Fibroblast of skin of left quadriceps (primary cell): ENCODE measurements at regions not wholly inside any gene's neighbourhood (a gene's known extent, or its start where the extent isn't known, plus 50 kb on each side); places are given as distances from the start of the nearest gene placed in this dataset.
"Not testable (repeated sequence)": the region's sequence is repeated elsewhere in the genome, so short reads cannot be mapped to it uniquely, and the experiment has no call there.

Experiments
- DNase-seq, 2 experiments: peaks; one replicate each; pipeline ENCODE4 v3.0.0-alpha.2; 2013; ENCODE audit warnings: low read depth in 2 of 2

DNA sequence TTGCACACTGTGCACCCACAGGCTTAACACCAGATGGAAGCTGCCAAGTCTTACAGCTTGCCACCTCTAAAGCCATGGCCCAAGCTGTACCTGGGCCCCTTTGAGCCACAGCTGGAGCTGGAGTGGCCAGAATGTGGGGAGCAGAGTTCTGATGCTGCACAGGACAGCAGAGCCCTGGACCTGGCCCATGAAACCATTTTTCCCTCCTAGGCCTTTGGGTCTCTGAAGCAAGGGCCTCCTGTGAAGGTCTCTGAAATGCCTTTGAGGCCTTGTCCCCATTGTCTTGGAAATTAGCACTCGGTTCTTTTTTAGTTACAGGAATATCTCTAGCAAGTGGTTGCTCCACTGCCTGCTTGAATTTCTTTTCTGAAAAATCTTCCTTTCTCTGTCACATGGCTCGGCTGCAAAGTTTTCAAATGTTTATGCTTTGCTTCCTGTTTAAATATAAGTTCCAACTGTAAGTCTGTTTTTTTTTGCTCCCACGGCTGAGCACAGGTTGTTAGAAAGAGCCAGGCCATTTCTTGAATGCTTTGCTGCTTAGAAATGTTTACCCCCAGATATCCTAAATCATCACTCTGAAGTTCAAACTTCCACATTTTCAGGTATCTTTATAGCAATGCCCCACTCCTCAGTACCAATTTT, 156.8 kb upstream of the GORAB start:
- no peak for DNase-seq

DNA sequence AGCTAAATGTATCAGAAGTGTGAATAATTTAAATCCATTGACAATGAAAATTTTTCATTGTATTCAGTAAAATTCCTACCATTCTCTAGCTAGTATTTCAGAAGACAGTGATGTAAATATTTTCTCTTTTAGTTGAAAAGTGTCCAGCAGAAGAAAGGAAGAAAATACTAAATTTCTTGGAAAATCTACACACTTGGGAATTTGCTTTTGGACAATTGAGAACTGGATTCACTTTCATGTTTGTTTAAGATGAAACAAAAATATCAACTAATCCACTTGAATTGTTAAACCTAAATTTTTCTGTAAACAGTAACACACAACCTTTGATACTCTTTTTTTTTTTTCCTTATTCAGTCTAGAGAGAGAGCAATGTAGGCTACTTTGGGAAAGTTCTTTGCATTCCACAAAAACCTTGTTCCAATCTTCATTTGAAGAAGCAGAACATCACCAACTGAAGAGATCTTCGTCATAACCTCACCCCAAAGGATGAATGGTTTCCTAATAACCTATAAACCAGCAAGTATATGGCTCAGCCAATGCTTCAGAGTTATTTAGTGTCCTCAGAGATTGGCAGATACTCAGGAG, 155.1 kb upstream of the GORAB start:
- no peak for DNase-seq

DNA sequence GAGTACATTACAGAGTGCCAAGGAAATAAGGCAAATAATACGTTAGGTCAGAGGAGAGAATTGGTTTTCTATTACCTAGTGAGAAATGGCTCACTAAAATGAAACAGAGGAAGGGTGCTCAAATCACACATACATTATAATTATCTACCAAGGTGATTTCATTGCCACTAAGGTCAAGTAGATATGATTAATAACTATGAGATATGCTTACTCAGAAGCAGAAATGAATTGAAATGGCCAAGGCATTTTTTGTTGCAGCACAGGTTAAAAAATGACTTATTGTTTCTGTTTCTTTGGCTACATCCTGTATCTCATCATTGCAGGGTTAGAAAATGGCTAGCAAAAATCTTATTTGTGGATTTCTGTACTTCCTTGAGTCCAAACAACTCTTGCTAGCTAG, 154.5 kb upstream of the GORAB start:
- no peak for DNase-seq

DNA sequence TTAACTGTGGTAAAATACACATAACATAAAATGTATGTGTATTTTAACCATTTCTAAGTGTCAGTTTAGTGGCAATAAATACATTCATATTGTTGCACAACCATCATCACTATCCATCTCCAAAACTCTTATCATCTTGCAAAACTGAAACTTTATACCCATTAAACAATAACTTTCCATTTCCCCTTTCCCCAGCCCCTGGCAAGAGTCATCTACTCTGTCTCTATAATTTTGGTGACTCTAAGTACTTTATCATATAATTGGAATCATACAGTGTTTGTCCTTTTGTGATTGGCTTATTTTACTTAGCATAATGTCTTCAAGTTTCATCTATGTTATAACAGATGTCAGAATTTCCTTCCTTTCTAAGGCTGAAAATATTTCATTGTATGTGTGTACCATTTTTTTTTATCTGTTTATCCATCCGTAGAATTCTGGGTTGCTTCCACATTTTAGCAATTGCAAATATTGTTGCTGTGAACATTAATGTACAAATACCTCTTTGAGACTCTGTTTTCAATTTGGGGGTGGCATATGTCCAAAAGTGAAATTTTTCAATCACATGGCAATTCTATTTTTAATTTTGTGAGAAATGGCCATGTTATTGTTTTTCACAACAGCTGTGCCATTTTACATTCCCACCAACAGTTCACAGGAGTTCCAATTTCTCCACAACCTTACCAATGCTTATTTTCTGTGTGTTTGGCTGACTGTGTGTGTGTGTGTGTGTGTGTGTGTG, 153.9 kb upstream of the GORAB start:
- peak; percentile 20 to 27 for DNase-seq

DNA sequence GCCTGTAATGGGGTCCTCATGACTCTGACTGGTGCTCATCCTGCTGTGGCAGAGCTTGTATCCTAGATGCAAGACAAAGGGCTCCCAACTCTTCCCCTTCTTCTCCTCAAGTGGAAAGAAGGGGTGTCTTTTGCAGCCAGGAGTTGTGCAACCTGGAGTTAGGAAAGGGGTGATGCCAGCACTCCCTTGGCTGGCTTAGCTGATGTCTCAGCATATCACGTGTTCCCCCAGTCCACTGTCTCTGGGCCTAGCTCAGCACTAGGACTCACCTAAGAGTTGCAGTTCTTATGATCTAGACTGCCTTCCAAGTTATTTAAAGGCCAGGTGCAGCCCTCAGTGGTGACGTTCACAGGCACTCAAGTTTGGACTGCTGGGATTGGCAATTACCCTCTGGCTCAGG, 146.2 kb upstream of the GORAB start:
- no peak for DNase-seq

DNA sequence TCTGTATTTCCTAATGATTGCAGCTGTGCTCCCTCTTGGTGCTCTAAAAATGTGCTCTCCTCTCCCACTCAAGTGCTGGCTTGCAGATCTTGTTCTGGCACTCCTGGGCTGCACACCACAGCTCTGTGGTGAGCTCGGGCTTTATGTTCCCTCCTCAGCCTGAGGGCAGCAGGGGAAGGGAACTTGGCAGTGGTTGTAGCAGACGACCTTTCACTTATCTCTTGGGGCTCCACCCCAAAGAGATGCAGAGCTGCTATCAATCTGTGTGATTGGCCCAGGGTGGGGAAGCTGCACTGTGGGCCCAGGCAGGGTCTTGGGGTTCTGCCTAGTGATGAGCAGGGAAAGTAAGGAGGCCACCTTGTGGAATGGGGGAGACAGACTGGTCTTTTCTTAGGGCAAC, 143.5 kb upstream of the GORAB start:
- DNase-seq, result no peak

DNA sequence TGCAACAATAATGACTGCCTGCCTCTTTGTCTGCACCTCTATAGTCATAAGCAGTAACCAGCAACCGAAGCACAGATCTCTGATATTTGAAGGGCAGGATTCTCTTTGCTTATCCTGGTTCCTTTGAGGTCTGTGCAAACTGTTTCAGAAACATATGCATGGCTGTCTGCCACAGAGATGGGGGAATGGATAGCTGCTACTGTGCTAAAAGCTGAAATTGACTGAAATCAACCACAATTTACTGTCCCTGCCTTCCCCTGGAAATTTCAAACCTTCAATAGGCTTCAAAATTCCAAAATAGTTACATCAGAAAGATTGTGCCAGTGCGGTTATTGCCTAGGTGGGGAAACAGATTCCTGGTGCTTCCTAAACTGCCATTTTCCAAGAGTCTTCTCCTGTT, 136.8 kb upstream of the GORAB start:
- peak; percentile 76 for DNase-seq

DNA sequence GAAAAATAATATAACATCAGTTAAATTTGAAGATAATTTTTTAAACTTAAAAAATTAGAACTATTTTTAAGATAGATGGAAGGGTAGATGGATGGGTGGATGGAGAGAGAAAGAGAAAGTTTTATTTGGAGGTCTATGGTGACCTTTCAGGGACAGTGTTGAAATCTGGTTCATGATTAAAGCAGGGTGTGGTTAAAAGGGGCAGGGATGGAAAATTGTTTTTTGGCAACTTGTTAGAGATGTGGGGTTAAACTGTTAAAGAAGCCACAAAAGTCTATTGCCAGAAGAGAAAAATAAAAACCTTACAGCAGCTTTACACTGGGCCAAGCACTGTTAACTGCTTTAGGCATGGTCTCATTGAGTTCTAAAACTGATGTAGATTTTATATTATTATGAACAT, 134.9 kb upstream of the GORAB start:
- no peak for DNase-seq

DNA sequence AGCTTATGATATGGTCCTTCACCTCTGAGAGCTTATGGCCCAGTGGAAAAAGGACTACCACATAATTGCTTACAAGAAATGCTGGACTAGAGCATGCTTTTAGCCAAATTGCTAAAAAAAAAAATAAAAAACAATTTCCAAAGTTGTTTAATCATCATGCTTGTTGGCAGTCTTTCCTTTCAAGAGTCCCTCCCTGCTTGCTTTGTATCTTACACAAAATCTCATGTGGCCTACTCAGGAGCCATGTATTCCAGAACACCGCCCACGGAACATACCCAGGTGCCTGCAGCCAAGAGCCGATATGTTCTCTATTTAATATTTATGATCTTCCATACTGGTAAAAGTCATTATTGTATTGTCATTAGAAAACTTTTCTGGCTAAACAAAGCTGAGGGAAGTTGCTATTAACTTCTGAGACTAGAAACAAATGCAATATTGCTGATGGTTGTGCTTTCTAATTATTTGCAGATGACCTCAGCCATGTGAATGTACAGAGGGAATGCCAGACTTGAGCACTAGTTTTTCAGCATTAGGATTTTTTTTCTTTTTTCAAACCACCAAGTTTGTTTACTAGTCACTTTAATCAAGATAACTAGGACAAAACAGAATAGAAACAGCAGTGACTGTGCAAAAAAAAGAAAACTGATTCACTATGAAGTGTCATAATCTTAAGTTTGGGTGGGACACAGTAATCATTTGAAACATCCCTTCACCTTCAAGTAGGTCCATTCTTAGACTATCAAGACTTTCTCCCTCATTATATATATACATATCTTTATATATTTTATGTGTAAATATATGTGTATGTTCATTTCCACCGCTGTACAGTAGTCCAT, 129.3 kb upstream of the GORAB start:
- no peak for DNase-seq

DNA sequence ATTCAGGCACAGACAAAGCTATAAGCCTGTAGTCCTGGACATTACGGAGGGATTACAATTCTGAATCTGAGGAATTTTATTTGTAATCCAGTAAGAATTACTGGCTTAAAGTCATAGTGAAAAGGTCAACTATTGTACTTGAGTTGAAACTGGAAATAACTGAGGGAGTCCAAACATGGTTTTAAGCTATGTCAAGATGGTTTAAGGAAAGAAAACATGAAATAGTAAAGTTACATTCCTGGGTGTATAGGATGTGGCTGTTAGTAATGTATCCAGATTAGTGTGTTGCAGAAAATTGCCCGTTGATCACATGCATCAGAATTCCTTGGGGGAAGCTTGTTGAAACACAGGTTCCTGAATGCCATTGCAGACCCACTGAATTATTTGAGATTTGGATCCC, 124.8 kb upstream of the GORAB start:
- peak; percentile 37 to 43 for DNase-seq

DNA sequence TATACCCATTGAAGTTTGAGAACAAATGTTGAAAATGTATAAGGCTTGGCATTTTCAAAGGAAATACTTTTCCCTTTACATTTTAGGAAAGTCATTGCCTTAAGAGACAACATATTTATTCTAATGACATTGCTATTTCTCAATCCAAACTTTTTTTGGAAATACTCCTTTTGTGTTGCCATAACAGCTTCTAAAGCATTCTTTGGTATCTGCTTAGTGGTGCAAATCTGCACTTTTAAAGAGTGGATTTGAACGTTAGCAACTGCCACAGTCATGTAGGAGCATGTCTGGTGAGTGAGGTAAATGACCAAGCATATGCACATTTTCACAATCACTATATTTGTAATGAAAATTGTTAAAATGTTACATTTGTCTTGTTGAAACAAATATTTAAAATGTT, 124.4 kb upstream of the GORAB start:
- DNase-seq, result peak in 1 of 2 experiments; percentile 20

DNA sequence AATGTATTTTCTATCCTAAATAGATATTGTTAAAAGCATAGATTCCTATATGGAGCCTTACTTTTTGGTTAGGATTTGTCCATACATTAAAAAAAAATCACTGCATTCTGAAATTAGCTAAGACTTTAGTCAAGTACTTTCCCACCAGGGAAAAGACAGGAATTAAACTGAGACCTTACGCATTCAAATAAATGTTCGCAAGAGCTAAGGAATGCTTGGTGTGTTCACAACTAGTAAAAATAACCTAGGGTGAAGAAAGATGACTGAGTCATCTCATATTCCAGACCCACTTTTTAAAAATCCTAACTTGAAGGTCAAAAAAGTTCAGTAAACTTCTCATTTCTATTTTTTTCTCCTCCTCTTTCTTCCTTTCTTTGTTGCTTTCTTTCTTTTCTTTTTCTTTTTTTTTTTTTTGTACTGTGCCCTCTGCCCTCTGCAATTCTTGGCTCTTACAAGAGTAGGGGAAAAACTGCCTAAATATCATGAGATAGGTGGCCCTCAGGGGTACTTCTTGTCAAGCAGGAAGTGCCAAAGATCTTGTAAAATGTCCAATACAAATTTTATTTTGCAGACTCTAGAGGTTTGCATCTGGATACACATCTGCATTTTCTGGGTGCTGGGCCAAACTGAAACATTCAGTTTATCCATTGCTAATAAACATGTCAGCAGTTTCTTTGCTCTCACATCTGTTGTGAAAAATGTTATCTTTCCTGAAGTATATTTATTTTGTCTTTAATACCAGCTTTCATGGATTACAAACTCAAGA, 121.4 kb upstream of the GORAB start:
- peak; percentile 94 to 95 for DNase-seq

DNA sequence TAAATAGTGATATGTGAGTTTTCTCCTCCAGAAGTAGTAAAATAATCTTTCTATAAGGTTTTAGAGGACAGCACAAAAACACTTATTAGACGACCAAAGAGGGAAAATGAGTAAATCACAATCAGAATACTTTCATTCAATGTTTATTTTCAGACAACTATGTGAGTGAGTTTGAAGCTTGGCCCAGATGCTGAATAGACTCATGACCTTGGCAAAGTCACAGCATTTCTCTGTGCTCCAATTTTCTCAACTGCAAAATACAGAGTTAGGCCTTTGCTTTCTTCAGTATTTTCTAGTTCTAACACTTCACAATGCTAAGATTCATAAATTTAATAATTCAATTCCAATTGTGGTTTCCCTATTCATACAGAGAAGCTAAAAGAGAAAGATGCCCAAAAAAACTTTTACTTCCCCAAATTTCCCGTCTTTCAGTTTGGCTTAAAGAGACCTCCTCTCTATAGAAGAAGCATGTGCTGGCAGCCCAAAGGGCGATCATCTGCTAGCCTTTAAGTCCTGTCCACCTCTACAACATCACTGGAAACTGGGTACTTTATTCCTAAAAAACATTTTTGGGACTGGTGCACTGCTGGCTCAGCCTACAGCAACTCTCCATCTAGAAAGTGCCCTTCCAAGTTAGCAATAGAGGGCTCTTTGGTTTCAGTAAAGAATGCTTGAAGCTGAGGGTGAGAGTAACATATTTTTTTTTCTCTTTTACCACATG, 116.8 kb upstream of the GORAB start:
- no peak for DNase-seq

DNA sequence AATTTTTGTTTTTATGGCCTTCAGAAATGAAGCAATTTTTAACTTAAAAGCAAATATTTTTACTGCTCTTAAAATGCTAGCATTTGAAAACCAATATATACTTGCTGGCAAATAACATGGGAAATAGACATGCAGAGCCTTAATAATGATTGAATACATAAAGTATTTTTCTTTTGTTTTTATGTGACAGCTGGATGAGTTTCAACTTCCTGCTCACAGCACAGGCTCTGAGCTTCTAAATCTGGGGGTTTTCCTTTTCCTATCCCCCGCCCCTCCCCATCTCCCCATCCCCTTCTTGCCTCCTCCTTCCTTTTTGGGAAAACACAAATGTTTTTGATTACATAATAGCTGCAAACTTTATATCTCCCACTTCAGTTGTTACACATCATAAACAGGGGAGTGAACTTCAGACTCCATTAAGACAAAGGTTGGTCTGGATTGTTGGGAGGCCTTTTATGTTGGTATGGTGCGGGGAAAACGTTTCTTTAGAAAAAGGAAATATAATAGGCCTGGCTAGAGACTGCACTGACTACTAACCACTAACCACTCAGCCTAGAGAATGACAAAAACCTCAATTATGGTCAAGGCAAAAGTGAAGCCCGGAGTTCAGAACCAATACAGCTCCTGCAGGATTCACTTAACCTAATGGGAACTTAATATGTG, 116.1 kb upstream of the GORAB start:
- peak; percentile 45 to 50 for DNase-seq

DNA sequence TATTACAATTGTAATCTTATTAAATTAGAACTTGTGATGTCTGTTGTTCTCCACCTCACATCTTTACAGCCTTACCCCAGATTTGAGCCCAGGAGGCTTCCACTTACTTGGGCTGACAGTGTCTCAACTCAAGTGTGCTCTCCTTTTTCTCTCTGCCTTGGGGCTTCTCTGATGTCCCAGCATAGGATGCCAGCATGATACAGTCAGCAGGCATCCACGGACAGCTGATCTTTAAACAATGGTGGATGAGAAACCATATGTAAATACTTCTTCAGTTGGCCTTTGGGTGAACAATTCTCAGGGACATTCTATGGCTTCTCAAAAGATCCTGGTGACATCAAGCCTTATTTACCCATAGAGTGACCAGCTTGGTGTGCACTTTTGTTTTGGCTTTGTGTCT, 107.6 kb upstream of the GORAB start:
- no peak for DNase-seq

DNA sequence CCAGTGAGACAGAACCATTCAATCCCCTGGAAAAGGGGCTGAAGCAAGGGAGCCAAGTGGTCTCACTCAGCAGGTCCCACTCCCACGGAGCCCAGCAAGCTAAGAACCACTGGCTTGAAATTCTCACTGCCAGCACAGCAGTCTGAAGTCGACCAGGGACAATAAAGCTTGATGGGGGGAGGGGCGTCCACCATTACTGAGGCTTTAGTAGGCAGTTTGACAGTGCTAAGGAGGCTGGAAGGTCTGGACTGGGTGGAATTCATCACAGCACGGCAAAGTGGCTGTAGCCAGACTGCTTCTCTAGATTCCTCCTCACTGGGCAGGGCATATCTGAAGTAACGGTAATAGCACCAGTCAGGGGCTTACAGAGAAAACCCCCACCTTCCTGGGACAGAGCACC, 105.4 kb upstream of the GORAB start:
- no peak for DNase-seq

DNA sequence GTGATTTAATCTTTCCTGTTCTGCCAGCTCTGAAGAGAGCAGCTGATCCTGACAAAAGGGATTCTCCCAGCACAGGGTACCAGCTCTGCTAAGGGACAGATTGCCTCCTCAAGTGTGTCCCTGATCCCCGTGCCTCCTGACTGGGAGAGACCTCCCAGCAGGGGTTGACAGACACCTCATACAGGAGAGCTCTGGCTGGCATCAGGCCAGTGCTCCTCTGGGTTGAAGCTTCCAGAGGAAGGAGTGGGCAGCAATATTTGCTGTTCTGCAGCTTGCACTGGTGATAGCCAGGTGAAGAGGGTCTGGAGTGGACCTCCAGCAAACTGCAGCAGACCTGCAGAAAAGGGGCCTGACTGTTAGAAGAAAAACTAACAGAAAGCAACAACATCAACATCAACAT, 105.0 kb upstream of the GORAB start:
- DNase-seq, result not testable (repeated sequence)

DNA sequence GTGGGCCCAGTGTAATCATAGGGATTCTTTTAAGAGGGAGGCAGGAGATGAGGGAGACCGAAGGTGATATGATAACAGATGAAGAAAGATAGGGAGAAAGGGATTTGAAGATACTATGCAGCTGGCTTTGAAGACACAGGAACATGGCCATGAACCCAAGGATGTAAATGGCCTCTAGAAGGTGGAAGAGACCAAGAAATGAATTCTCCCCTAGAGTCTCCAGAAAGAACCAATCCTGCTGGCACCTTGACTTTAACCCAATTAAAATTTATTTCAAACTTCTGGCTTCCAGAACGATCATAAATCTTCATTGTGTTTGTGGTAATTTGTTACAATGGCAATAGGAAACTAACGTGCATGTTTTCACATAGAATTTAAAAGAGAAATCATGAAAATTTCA, 95.0 kb upstream of the GORAB start:
- no peak for DNase-seq

DNA sequence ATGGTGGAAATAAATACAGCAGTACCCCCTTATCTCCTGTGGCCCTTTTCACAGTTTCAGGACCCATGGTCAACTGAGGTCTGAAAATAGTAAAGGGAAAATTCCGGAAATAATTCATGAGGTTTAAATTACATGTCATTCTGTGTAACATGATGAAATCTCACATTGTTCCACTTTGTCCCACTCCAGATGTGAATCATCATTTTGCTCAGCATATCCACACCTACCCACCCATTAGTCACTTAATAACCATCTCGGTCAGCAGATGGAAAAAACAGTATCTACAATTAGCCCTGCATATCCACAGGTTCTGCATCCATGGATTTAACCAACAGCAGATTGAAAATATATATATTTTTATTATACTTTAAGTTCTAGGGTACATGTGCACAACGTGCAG, 86.9 kb upstream of the GORAB start:
- peak; percentile 66 to 71 for DNase-seq

DNA sequence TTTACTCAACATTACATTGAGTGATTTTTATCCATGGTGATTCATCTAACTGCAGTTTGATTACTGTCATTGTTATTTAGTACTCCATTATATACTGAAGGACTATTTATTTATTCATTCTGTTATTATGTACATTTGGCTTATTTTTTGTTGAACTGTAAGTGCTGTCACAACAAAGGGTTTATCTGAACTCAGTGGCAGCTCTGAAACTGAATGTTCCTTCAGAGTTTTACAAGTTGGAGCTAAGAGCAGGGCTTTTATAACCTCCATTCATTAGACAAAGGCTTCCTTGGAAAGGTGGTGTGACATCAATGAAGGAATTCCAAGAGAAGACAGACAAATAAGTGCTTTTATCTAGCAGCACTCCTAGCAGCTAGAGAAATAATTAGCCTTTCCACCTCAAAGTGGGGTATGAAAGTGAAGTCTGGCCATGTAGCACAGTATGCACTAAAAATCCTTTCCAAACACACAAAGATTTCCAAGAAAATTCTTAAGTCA, 83.3 kb upstream of the GORAB start:
- no peak for DNase-seq
